ENCODE measurements at regions not wholly inside any gene's neighbourhood (a gene's known extent, or its start where the extent isn't known, plus 50 kb on each side); places are given as distances from the start of the nearest gene placed in this dataset.

DNA sequence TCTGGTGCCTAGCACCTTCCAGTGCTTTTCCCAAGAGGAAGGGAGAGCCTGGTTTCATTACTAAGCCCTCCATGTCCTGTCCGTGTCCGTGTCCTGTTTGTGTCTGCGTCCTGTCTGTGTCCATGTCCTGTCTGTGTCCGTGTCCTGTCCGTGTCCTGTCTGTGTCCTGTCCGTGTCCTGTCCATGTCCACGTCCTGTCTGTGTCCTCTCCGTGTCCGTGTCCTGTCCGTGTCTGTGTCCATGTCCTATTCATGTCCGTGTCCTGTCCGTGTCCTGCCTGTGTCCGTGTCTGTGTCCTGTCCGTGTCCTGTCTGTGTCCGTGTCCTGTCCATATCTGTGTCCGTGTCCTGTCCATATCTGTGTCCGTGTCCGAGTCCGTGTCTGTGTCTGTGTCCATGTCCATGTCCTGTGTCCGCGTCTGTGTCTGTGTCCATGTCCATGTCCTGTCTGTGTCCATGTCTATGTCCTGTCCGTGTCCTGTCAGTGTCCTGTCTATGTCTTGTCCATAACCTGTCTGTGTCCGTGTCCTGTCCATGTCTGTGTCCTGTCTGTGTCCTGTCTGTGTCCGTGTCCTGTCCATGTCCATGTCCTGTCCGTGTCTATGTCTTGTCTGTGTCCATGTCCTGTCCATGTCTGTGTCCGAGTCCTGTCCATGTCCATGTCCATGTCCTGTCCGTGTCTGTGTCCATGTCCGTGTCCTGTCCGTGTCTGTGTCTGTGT lies 54.4 kb upstream of the BHLHE23 start:
- Histone ChIP-seq H3K27ac (ENCODE audit: insufficient read depth, low read length, poor library complexity, severe bottlenecking) (no peak overlapping the region), H3K36me3 (ENCODE audit: control insufficient read depth, insufficient read depth, low read length) (no peaks in the 10 kb centered on the region), H3K9me3 (ENCODE audit: control insufficient read depth, low read length) (no peaks in the 10 kb centered on the region), H3K4me1 (ENCODE audit: control insufficient read depth, insufficient read depth, low read length, poor library complexity, severe bottlenecking) (no peaks in the 10 kb centered on the region), H3K27me3 (replicated peaks; ENCODE audit: control insufficient read depth, insufficient read depth, low read length, poor library complexity, severe bottlenecking) (peaks cover 9% of the 10 kb centered on the region), H3K4me3 (ENCODE audit: insufficient read depth, low read depth, low read length, poor library complexity, severe bottlenecking) (no peak overlapping the region)
- no peak for DNase-seq

DNA sequence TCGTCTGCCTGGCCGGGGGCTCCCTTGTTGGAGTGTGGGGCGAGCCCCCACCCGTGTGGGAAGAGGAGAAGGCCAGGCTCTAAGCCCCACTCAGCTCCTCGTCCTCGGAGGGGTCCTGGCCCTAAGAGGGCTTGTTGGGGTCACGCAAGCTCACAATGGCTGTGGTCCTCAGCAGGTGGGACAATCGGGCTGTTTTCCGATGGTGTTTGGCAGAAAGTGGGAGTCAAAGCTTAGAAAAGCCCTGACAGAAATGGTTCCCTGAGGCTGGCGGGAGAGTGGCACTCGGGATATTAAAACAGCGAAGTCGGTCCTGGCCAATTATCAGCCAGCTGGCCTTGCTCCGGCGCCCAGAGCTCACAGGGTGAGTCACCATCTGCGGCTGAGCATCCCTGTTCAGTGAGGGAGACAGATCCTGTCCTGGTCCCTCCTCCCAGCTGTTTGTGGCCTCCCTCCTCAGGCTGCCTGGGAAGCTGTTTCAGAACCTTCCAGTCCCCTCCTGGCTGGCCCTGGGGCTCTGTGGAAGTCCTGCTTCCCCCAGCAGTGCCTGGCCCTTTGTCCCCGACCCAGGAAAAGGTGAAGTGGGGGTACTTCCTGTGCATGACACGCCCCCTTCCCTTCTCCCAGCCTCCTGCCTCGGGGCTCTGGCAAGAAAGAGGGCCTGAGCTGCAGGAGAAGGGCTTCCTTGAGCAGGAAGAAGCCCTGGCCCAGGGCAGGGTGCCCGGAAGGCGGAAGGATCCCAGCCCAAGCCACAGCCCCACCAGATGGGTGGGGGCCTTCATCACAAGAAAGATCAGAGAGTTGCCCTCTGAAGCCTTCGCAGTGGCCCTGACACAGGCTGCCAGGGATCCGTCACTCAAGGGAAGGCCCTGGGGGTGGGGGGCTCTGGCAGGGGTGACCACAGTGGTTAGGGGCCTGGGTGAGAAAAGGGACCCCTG lies 53.6 kb upstream of the BHLHE23 start:
- H3K4me1 ChIP-seq (ENCODE audit: control insufficient read depth, insufficient read depth, low read length, poor library complexity, severe bottlenecking) = no peaks in the 10 kb centered on the region
- H3K4me3 ChIP-seq (ENCODE audit: insufficient read depth, low read depth, low read length, poor library complexity, severe bottlenecking) = no peak overlapping the region
- no peaks in the 10 kb centered on the region for H3K9me3 ChIP-seq (ENCODE audit: control insufficient read depth, low read length)
- H3K27me3 ChIP-seq (replicated peaks; ENCODE audit: control insufficient read depth, insufficient read depth, low read length, poor library complexity, severe bottlenecking) = peaks cover 9% of the 10 kb centered on the region
- DNase-seq = no peak
- H3K36me3 ChIP-seq (ENCODE audit: control insufficient read depth, insufficient read depth, low read length) = no peaks in the 10 kb centered on the region
- H3K27ac ChIP-seq (ENCODE audit: insufficient read depth, low read length, poor library complexity, severe bottlenecking) = no peak overlapping the region

DNA sequence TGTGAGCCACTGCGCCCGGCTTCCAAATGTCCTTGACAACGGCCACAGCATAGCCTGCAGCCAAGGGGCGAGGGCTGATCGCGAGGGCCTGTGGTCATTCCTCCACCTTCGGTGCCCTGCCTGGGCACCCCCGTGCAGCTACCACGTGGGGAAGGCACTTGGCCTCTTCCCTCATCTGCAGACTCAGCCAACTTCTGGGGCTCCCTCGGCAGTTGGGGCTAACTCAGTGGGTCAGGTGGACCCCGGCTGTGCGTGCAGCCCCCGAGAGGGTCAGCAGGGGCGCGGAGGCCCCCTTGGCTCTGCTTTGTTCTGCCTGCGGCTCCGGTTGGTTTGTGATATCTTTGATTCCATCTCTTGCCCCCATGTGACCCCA lies 52.9 kb upstream of the BHLHE23 start:
- Histone ChIP-seq H3K4me1 (ENCODE audit: control insufficient read depth, insufficient read depth, low read length, poor library complexity, severe bottlenecking) (no peaks in the 10 kb centered on the region), H3K36me3 (ENCODE audit: control insufficient read depth, insufficient read depth, low read length) (no peaks in the 10 kb centered on the region), H3K27me3 (replicated peaks; ENCODE audit: control insufficient read depth, insufficient read depth, low read length, poor library complexity, severe bottlenecking) (peaks cover 9% of the 10 kb centered on the region), H3K4me3 (ENCODE audit: insufficient read depth, low read depth, low read length, poor library complexity, severe bottlenecking) (no peak overlapping the region), H3K27ac (ENCODE audit: insufficient read depth, low read length, poor library complexity, severe bottlenecking) (no peak overlapping the region), H3K9me3 (ENCODE audit: control insufficient read depth, low read length) (no peaks in the 10 kb centered on the region)
- DNase-seq = no peak

DNA sequence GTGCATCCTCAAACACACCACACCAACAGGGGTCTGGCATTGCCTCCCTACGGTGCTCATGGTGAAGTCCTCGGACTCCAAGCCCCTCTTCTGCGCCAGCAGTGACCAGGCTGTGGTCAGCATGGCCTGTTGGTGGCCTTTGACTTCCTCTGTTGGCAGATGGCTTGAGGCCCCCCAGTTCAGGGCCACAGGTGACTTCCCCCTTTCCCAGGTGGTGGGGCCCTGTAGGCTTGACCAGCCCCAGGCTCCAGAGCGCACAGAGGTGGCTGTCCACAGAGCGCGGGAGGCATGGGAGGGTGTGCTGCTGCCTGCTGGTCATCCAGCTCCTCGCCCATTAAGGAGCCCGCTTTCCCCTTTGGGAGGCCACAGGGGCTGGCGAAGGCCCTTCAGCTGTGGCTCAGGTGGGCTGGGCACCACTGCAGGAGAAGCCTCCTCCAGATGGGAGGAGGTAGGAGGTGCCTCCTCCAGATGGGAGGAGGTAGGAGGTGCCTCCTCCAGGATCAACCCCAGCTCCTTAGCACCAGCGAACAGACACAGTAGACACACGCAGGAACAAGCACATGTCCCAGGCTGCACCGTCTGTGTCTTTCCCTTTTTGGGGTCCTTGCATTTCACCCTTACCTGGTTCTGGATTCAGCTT lies 52.1 kb upstream of the BHLHE23 start:
- H3K9me3 ChIP-seq (ENCODE audit: control insufficient read depth, low read length) = no peaks in the 10 kb centered on the region
- H3K27me3 ChIP-seq (replicated peaks; ENCODE audit: control insufficient read depth, insufficient read depth, low read length, poor library complexity, severe bottlenecking) = peaks cover 9% of the 10 kb centered on the region
- DNase-seq = no peak
- H3K4me3 ChIP-seq (ENCODE audit: insufficient read depth, low read depth, low read length, poor library complexity, severe bottlenecking) = no peak overlapping the region
- H3K36me3 ChIP-seq (ENCODE audit: control insufficient read depth, insufficient read depth, low read length) = no peaks in the 10 kb centered on the region
- H3K27ac ChIP-seq (ENCODE audit: insufficient read depth, low read length, poor library complexity, severe bottlenecking) = no peak overlapping the region
- no peaks in the 10 kb centered on the region for H3K4me1 ChIP-seq (ENCODE audit: control insufficient read depth, insufficient read depth, low read length, poor library complexity, severe bottlenecking)

DNA sequence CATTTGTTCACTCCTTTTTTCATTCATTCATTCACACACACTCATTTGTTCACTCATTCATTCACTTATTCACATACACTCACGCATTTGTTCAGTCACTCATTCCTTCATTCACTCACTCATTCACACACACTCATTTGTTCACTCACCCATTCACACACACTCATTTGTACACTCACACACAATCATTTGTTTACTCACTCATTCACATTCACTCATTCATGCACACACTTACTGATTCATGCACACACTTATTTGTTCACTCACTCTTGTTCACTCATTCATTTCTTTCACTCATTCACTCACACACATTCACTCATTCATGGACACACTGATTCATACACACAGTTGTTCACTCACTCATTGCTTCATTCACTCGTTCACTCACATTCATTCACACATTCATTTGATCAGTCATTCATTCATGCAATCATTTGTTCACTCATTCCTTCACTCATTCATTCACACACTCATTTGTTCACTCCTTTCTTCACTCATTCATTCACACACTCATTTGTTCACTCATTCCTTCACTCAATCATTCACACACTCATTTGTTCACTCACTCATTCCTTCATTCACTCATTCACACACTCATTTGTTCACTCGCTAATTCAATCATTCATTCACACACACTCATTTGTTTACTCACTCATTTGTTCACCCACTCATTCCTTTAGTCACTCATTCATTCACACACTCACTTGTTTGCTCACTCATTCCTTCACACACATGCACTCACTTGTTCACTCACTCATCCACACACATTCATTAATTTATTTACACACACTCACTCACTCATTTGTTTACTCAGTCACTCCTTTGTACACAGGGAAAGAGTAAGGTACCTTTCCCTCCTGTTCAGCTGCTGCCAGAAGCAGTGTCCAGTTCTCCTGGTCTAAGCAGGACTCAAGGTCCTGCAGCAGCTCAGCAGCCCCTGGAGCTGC lies 50.7 kb upstream of the BHLHE23 start:
- Histone ChIP-seq H3K9me3 (ENCODE audit: control insufficient read depth, low read length) (no peaks in the 10 kb centered on the region), H3K4me1 (ENCODE audit: control insufficient read depth, insufficient read depth, low read length, poor library complexity, severe bottlenecking) (no peaks in the 10 kb centered on the region), H3K4me3 (ENCODE audit: insufficient read depth, low read depth, low read length, poor library complexity, severe bottlenecking) (no peak overlapping the region), H3K27ac (ENCODE audit: insufficient read depth, low read length, poor library complexity, severe bottlenecking) (no peak overlapping the region), H3K36me3 (ENCODE audit: control insufficient read depth, insufficient read depth, low read length) (no peaks in the 10 kb centered on the region), H3K27me3 (replicated peaks; ENCODE audit: control insufficient read depth, insufficient read depth, low read length, poor library complexity, severe bottlenecking) (peaks cover 9% of the 10 kb centered on the region)
- no peak for DNase-seq

DNA sequence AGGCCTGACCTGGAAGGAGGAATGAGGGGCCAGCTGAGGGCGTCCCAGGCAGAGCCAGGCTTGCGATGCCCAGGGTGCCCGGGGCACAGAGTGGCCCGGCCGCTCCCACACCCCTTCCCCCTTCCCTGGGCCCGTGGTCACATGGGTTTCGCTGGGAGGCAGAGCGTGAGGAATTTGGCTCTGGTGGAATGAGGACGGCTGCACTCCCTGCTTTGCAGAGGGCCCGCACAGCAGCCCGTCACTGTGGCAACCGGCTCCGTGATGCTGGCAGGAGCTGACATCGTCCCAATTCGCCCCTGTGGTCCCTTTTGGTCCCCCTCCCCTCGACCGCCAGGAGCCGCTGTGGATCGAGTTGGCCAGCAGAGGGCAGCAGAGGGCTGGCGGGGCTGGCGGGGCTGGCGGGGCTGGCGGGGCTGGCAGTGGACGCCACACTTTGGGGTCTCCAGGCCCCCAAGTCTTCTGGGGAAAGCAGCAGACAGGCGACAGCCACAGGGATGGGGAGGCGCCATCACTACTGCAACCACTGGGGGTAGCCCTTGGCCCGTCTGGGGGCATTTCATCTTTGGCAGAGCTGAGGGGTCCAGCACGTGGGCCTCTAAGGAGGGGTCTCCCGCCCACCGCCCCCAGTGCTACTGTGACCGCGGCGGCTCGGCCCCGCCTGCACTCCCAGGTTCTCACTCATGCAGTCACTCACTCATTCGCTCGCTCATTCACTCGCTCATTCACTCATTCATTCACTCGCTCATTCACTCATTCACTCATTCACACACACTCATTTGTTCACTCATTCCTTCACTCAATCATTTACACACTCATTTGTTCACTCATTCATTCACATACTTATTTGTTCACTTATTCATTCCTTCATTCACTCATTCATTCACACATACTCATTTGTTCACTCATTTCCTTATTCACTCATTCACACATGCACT lies 49.7 kb upstream of the BHLHE23 start:
- Histone ChIP-seq H3K9me3 (ENCODE audit: control insufficient read depth, low read length) (no peaks in the 10 kb centered on the region), H3K4me1 (ENCODE audit: control insufficient read depth, insufficient read depth, low read length, poor library complexity, severe bottlenecking) (no peaks in the 10 kb centered on the region), H3K27ac (ENCODE audit: insufficient read depth, low read length, poor library complexity, severe bottlenecking) (no peak overlapping the region), H3K27me3 (replicated peaks; ENCODE audit: control insufficient read depth, insufficient read depth, low read length, poor library complexity, severe bottlenecking) (peaks cover 9% of the 10 kb centered on the region), H3K4me3 (ENCODE audit: insufficient read depth, low read depth, low read length, poor library complexity, severe bottlenecking) (no peak overlapping the region), H3K36me3 (ENCODE audit: control insufficient read depth, insufficient read depth, low read length) (no peaks in the 10 kb centered on the region)
- DNase-seq = peak; percentile 4 to 20 (median 12)
